Effector memory CD4-positive, alpha-beta T cell (primary cell): ENCODE measurements at regions not wholly inside any gene's neighbourhood (a gene's known extent, or its start where the extent isn't known, plus 50 kb on each side); places are given as distances from the start of the nearest gene placed in this dataset.
"Not testable (repeated sequence)": the region's sequence is repeated elsewhere in the genome, so short reads cannot be mapped to it uniquely, and the experiment has no call there.

ENCODE experiments used
- DNase-seq, 3 donors: peaks; one replicate each; pipeline ENCODE4 v3.0.0-alpha.2; 2020
- H3K27ac ChIP-seq: 2 replicates; pipeline ENCODE4 v1.7.0; 2013; ENCODE audit warnings: mild to moderate bottlenecking, low read length, moderate library complexity; ENCODE audit not compliant: insufficient read depth, poor library complexity, severe bottlenecking
- H3K27me3 ChIP-seq: replicated peaks from 2 replicates; pipeline ENCODE4 v1.7.0; 2013; ENCODE audit warnings: mild to moderate bottlenecking, low read length; ENCODE audit not compliant: insufficient read depth, control insufficient read depth, poor library complexity, severe bottlenecking
- H3K36me3 ChIP-seq: 2 replicates; pipeline ENCODE4 v1.7.0; 2013; ENCODE audit warnings: mild to moderate bottlenecking, low read length, moderate library complexity; ENCODE audit not compliant: control insufficient read depth, insufficient read depth
- H3K4me1 ChIP-seq: 2 replicates; pipeline ENCODE4 v1.7.0; 2013; ENCODE audit warnings: low read length, mild to moderate bottlenecking; ENCODE audit not compliant: control insufficient read depth, insufficient read depth, poor library complexity, severe bottlenecking
- H3K4me3 ChIP-seq: 2 replicates; pipeline ENCODE4 v1.7.0; 2013; ENCODE audit warnings: low read length, low read depth, mild to moderate bottlenecking; ENCODE audit not compliant: insufficient read depth, poor library complexity, severe bottlenecking
- H3K9me3 ChIP-seq: 2 replicates; pipeline ENCODE4 v1.7.0; 2013; ENCODE audit warnings: mild to moderate bottlenecking, low read length, moderate library complexity; ENCODE audit not compliant: control insufficient read depth

DNA sequence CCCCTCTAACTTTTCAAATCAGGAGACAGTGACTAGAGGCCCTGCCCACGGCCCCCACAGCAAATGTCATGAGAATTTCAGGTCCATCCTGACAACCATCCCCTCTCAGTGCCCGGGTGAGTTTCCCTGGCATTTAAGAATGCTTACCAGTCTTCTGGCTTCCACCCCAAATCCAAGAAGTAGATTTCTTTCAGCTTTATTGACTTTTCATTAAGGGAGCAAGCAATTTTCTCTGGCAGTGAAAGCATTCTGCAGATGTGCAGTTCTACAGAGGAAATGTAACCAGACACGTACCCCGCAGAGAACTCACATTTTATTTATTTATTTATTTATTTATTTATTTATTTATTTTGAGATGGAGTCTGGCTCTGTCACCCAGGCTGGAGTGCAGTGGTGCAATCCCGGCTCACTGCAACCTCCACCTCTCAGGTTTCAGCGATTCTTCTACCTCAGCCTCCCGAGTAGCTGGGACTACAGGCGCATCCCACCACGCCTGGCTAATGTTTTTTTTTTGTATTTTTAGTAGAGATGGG is 120.9 kb upstream of the KCTD7 start:
- H3K4me1 ChIP-seq: peaks cover 5% of the 10 kb centered on the region
- no peak for DNase-seq
- H3K27me3 ChIP-seq: no peaks in the 10 kb centered on the region

DNA sequence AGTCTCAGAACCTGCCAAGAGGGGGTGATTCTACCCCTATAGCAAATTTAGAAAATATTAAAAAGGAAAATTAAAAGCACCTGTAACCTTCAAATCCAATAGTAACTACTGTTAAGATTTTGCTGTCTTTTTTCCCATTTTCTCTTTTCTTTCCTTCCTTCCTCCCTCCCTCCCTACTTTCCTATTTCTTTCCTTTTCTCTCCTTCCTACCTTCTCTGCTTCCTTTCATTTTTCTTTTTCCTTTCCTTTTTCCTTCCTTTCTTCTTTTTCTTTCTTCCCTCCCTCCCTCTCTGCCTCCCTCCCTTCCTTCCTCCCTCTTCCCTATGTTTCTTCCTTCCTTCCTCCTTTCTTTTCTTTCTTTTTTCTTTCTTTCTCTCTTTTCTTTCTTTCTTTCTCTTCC is 120.2 kb upstream of the KCTD7 start:
- H3K9me3 ChIP-seq: no peaks in the 10 kb centered on the region
- no peak overlapping the region for H3K27ac ChIP-seq
- H3K27me3 ChIP-seq: no peaks in the 10 kb centered on the region
- no peak for DNase-seq
- H3K4me3 ChIP-seq: no peak overlapping the region
- H3K36me3 ChIP-seq: no peaks in the 10 kb centered on the region
- H3K4me1 ChIP-seq: peaks cover 5% of the 10 kb centered on the region

More for the DNA sequence above, 120.9 kb upstream of the KCTD7 start:
- Histone ChIP-seq H3K27ac (no peak overlapping the region), H3K36me3 (no peaks in the 10 kb centered on the region), H3K4me3 (no peak overlapping the region), H3K9me3 (no peaks in the 10 kb centered on the region)

DNA sequence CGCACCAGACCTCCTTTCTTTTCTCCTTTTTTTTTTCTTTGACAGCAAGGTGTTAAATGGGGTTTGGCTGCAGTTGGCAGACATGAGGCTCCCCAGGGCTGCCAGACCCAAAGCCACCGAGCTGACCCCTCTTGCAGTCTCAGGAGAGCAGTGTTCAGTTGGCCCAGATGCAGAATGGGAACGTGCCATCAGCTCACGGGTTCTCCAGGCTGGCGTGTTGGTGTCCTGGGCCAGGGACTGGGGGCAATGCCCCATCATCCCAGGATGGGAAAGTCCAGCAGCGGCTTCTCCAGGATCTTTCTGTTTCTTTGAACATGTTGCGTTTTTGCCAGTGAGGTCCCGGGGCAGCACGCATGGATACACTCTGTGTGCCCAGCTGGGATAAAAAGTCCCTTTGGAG is 114.6 kb upstream of the KCTD7 start:
- no peaks in the 10 kb centered on the region for H3K27me3 ChIP-seq
- no peaks in the 10 kb centered on the region for H3K36me3 ChIP-seq
- DNase-seq: no peak
- no peak overlapping the region for H3K4me3 ChIP-seq
- no peak overlapping the region for H3K27ac ChIP-seq
- H3K9me3 ChIP-seq: no peaks in the 10 kb centered on the region
- H3K4me1 ChIP-seq: no peaks in the 10 kb centered on the region

DNA sequence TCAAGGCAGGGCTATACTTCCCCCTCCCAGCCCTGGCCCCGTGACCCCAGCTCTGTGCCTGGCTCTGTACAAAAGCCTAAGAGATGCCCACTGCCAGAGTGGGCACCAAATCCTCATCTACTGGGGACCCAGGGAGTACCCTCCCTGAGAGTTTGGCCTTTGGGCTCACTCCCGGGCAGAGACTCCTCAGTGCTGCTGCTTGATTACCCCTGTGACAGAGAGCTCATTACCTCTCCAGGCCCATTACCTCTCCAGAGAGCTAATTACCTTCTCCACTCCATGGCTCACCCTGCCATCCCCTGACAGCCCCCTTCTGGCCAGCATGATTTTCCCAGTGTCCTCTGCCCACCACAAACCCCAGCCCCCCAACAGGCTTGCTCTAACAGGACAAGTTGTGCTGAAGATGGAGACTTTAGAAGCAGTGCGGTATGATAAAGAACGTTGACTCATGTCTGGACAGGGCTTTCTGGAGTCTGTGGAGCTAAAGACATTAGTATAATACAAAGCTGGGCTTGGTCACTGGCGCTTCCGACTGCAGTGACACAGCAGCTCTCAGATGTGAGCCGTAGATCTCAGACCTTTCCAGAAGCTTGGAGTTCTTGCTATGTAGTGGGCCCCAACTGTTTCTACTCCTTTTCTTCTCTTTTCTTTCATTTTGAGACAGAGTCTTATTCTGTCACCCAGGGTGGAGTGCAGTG is 111.3 kb upstream of the KCTD7 start:
- Histone ChIP-seq H3K27me3 (no peaks in the 10 kb centered on the region), H3K4me1 (no peaks in the 10 kb centered on the region), H3K9me3 (no peaks in the 10 kb centered on the region), H3K27ac (no peak overlapping the region), H3K36me3 (no peaks in the 10 kb centered on the region), H3K4me3 (no peak overlapping the region)
- DNase-seq: no peak

DNA sequence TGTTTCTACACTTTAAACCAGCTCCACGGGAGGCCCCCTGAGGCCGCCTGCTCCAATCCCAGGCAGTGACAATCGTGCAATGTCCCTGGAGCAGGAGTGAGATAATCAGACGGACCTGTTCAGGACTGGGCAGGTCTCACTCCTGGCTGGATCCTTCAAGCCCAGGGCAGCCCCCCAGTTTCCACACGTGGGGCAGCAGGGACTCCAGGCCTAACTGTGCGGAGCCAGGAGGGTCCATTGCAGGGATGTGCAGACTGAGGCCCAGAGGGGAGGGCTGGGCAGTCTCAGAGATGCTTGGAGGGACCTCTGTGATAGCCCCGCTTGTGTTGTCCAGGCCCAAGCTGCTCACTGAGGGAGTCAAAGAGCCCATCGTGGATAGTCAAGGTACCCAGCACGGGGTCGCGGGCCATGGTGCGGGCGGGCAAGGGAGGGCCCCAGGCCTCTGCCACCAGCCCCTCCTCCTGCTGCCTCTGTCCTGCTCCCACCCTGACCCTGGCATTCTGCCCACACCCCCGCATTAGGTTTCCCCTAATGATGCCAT is 110.5 kb upstream of the KCTD7 start:
- Histone ChIP-seq H3K36me3 (no peaks in the 10 kb centered on the region), H3K9me3 (no peaks in the 10 kb centered on the region), H3K4me3 (no peak overlapping the region), H3K4me1 (no peaks in the 10 kb centered on the region), H3K27me3 (no peaks in the 10 kb centered on the region), H3K27ac (no peak overlapping the region)
- no peak for DNase-seq

DNA sequence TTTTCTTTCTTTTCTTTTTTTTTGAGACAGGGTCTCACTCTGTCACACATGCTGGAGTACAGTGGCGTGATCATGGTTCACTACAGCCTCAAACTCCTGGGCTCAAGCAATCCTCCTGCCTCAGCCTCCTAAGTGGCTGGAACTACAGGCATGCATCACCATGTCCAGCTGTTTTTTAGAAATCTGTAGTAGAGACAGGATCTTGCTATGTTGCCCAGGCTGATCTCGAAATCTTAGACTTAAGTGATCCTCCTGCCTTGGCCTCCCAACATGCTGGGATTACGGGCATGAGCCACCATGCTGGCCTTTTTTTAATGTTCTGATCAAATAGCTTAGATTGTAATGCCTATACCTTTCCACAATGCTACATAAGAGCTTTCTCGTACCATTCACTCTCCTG is 107.0 kb upstream of the KCTD7 start:
- H3K27me3 ChIP-seq: no peaks in the 10 kb centered on the region
- no peaks in the 10 kb centered on the region for H3K4me1 ChIP-seq
- H3K36me3 ChIP-seq: no peaks in the 10 kb centered on the region
- DNase-seq: no peak
- H3K27ac ChIP-seq: no peak overlapping the region
- H3K4me3 ChIP-seq: no peak overlapping the region
- H3K9me3 ChIP-seq: no peaks in the 10 kb centered on the region

DNA sequence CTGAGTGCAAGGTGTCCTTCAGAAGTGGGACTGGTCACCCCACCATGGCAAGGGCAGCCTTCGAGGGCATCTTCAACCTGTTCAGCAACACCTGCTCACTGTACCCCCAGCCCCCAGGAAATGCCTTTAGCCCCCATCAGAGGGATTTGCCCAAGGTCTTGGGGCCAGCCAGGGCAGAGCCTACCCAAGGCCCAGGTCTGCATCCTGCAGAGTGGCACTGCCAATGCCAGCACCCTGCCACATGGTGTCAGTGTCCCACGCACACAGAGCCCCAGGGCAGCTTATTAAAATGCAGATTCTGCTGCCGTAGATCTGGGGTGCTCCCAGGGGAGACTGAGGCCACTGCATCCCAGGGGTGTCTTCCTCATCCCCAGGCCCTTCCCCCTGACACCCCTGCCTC is 106.2 kb upstream of the KCTD7 start:
- H3K9me3 ChIP-seq: no peaks in the 10 kb centered on the region
- no peak overlapping the region for H3K27ac ChIP-seq
- no peaks in the 10 kb centered on the region for H3K27me3 ChIP-seq
- H3K4me3 ChIP-seq: no peak overlapping the region
- H3K4me1 ChIP-seq: no peaks in the 10 kb centered on the region
- no peaks in the 10 kb centered on the region for H3K36me3 ChIP-seq
- DNase-seq: no peak

DNA sequence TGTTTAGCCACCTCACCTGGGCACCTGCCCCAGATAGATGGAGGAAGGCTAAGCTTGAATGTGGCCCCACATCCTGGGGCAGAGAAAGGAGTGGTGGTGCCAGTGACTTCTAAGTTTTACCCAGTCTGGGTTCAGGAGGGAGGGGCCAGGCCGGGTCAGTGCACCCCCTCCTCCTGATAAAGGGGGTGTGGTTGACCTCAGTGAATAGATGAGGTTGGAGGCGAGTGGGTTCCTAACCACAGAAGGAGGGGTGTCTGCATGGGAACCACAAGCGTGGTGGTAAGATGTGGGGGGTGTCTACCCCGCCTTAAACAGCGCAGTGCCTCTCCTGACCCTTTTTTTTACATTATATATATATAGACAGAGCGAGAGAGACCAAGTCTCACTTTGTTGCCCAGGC is 105.3 kb upstream of the KCTD7 start:
- Histone ChIP-seq H3K4me1 (no peaks in the 10 kb centered on the region), H3K9me3 (no peaks in the 10 kb centered on the region), H3K27ac (no peak overlapping the region), H3K27me3 (no peaks in the 10 kb centered on the region), H3K36me3 (no peaks in the 10 kb centered on the region), H3K4me3 (no peak overlapping the region)
- no peak for DNase-seq

DNA sequence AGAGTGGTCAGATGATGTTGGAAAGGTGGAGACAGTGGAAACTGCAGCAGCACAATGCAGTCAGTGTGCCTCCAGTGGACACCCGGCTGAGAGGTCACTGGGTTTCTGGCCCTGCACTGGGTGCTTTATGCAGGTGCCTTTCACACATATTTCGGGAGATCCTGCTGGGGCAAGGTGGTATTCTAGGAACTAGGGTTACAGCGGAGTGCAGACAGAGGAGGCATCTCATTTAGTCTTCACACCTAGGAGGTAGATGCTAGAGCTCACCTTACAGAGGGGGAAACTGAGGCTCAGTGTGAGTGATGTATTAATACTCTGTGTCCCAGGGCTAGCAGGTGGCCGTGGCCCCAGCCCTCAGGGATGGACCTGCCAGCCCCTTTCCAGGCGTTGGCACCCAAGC is 103.9 kb upstream of the KCTD7 start:
- Histone ChIP-seq H3K27ac (no peak overlapping the region), H3K9me3 (no peaks in the 10 kb centered on the region), H3K4me3 (no peak overlapping the region), H3K27me3 (no peaks in the 10 kb centered on the region), H3K36me3 (no peaks in the 10 kb centered on the region), H3K4me1 (no peaks in the 10 kb centered on the region)
- no peak for DNase-seq

DNA sequence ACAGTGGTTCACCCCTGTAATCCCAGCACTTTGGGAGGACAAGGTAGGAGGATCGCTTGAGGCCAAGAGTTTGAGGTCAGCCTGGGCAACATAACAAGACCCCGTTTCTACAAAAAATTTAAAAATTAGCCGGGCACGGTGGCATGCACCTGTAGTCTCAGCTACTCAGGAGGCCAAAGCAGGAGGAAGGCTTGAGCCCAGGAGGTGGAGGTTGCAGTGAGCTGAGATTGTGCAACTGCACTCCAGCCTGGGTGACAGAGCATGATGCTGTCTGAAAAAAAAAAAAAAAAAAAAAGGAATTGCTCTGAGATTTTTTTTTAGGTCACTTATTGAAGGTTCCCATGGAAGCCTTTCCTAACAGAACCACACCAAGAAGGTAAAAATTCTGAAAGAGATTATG is 101.9 kb upstream of the KCTD7 start:
- H3K4me3 ChIP-seq, H3K4me1 ChIP-seq, DNase-seq, H3K9me3 ChIP-seq, H3K27ac ChIP-seq, H3K27me3 ChIP-seq, H3K36me3 ChIP-seq: not testable (repeated sequence)
